Fibroblast of lung (primary cell): ENCODE measurements at regions not wholly inside any gene's neighbourhood (a gene's known extent, or its start where the extent isn't known, plus 50 kb on each side); places are given as distances from the start of the nearest gene placed in this dataset.

Experiments
- DNase-seq, 2 donors: peaks; one replicate each; pipeline versions ENCODE4 v3.0.0 to v3.0.0-alpha.2; 2010; ENCODE audit warnings: low read depth in 2 of 2
- H2AFZ ChIP-seq: 2 replicates; pipeline ENCODE4 v1.5.1; 2012; ENCODE audit warnings: low read length, control low read depth, inconsistent platforms
- H3K27ac ChIP-seq: 2 replicates; pipeline ENCODE4 v1.5.1; 2011; ENCODE audit warnings: low read length, control low read depth; ENCODE audit not compliant: insufficient read depth
- H3K27me3 ChIP-seq: 2 replicates; pipeline ENCODE4 v1.5.1; 2011; ENCODE audit warnings: mild to moderate bottlenecking, low read length; ENCODE audit not compliant: control insufficient read depth, insufficient read depth
- H3K36me3 ChIP-seq: 2 replicates; pipeline ENCODE4 v1.5.1; 2011; ENCODE audit warnings: low read length; ENCODE audit not compliant: control insufficient read depth, insufficient read depth
- H3K4me1 ChIP-seq: 2 replicates; pipeline ENCODE4 v1.5.1; 2011; ENCODE audit warnings: low read length; ENCODE audit not compliant: control insufficient read depth, insufficient read depth; ENCODE audit errors: extremely low read depth
- H3K4me2 ChIP-seq: 2 replicates; pipeline ENCODE4 v1.5.1; 2011; ENCODE audit warnings: low read length, control low read depth; ENCODE audit not compliant: insufficient read depth; ENCODE audit errors: extremely low read depth
- H3K4me3 ChIP-seq, 4 experiments: fragments of 200-600 bp in 1 of 4; sonication (generic) in 1 of 4; replicated peaks in 1 of 4; 2 replicates each; pipeline ENCODE4 v1.5.1; 2011 to 2016; ENCODE audit warnings: low read length in 4 of 4, low read depth in 3 of 4, mild to moderate bottlenecking in 3 of 4, control low read depth in 2 of 4, inconsistent platforms in 1 of 4, mixed read lengths in 1 of 4; ENCODE audit not compliant: insufficient read depth in 1 of 4; ENCODE audit errors: control extremely low read depth in 1 of 4
- H3K79me2 ChIP-seq: 2 replicates; pipeline ENCODE4 v1.5.1; 2012; ENCODE audit warnings: mild to moderate bottlenecking, low read length, inconsistent platforms; ENCODE audit not compliant: control insufficient read depth, insufficient read depth
- H3K9ac ChIP-seq: 2 replicates; pipeline ENCODE4 v1.5.1; 2011; ENCODE audit warnings: mild to moderate bottlenecking, low read length, control low read depth; ENCODE audit not compliant: insufficient read depth
- H3K9me3 ChIP-seq: 2 replicates; pipeline ENCODE4 v1.5.1; 2012; ENCODE audit warnings: low read depth, low read length; ENCODE audit not compliant: control insufficient read depth, insufficient read depth
- H4K20me1 ChIP-seq: 2 replicates; pipeline ENCODE4 v1.5.1; 2011; ENCODE audit warnings: low read length; ENCODE audit not compliant: control insufficient read depth, insufficient read depth; ENCODE audit errors: extremely low read depth
- EZH2 ChIP-seq: IDR thresholded peaks from 2 replicates; pipeline ENCODE4 v1.5.1; 2012; ENCODE audit warnings: low read length, control low read depth, mild to moderate bottlenecking; ENCODE audit errors: missing control alignments
- TF ChIP-seq, protein P1 (sequence below), 2 donors: IDR thresholded peaks in 1 of 2; conservative IDR thresholded peaks in 1 of 2; 1 replicate in 1 of 2; 2 replicates in 1 of 2; pipeline ENCODE4 v1.5.1; 2011 to 2012; ENCODE audit warnings: low read length in 2 of 2, control low read depth in 1 of 2, inconsistent platforms in 1 of 2, low read depth in 1 of 2, mild to moderate bottlenecking in 1 of 2

DNA sequence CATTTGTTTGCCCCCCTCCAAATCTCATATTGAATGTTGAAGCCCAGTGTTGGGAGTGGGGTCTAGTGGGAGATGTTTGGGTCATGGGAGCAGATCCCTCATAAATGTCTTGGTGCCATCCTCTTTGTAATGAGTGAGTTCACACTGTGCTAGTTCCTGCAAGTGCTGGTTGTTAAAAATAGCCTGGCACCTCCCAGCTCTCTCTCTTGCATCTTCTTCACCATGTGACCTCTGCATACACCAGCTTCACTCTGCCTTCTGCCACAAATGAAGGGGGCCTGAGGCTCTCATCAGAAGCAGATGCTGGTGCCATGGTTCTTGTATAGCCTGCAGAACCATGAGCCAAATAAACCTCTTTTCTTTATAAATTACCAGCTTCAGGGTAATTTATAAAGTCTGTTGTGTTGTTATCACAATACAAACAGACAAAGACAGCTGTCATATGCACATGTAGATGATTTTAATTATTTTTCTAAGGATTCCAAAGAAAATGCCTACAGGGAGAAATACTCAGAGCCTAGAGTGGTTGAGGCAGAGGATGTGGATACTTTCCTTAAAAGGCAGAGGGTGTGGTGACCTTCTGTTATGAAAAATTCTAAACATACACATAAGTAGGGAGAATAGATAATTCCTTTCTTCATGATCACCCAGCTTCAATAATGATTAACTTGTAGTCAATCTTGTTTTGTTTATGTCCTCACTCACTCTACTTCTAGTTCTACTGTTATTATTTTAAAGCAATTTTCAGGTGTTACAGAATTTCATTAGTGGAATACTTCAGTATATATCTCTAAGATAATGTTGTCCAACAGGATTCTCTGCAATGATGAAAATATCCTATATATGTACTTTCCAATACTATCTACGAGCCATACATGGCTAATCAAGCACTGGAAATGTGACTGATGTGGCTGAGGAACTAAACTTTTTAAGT lies 75.1 kb upstream of the RANBP6 start:
- Histone ChIP-seq H3K79me2 (no peaks in the 10 kb centered on the region), H3K4me3 (no peak overlapping the region), H3K4me1 (no peaks in the 10 kb centered on the region), H3K9me3 (no peaks in the 10 kb centered on the region), H2AFZ (no peak overlapping the region), H3K36me3 (no peaks in the 10 kb centered on the region), H4K20me1 (no peaks in the 10 kb centered on the region), H3K27ac (no peak overlapping the region), H3K9ac (no peak overlapping the region), H3K4me2 (no peak overlapping the region), H3K27me3 (no peaks in the 10 kb centered on the region)
- DNase-seq = no peak
- TF ChIP-seq, protein P1, sequence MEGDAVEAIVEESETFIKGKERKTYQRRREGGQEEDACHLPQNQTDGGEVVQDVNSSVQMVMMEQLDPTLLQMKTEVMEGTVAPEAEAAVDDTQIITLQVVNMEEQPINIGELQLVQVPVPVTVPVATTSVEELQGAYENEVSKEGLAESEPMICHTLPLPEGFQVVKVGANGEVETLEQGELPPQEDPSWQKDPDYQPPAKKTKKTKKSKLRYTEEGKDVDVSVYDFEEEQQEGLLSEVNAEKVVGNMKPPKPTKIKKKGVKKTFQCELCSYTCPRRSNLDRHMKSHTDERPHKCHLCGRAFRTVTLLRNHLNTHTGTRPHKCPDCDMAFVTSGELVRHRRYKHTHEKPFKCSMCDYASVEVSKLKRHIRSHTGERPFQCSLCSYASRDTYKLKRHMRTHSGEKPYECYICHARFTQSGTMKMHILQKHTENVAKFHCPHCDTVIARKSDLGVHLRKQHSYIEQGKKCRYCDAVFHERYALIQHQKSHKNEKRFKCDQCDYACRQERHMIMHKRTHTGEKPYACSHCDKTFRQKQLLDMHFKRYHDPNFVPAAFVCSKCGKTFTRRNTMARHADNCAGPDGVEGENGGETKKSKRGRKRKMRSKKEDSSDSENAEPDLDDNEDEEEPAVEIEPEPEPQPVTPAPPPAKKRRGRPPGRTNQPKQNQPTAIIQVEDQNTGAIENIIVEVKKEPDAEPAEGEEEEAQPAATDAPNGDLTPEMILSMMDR (conservative IDR thresholded peaks at IDR 0.05 in 1 of 2, IDR thresholded peaks at IDR 0.05 in 1 of 2; ENCODE audit: low read depth in 1 of 2, low read length in 2 of 2) = no peak
- TF ChIP-seq EZH2 = no peak

DNA sequence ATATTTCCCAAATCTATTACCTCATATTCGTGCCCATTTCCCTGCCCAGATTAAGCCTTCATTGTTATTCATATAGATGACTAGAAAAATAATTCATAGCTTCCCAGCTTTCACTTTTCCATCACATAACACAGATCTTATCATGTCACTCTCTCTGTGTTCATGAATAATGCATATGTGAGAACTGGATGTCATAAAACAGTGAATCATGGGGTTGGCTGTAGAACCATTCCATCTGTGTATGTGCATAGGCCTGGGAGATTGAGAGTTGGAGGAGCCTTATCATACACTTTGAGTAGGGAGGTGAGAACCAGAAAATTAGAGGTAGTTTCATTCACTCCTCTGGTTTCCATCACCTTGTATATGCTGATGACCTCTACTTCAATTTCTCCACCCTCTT lies 73.9 kb upstream of the RANBP6 start:
- Histone ChIP-seq H4K20me1 (no peaks in the 10 kb centered on the region), H3K4me1 (no peaks in the 10 kb centered on the region), H2AFZ (no peak overlapping the region), H3K9me3 (no peaks in the 10 kb centered on the region), H3K27me3 (no peaks in the 10 kb centered on the region), H3K4me3 (no peak overlapping the region), H3K4me2 (no peak overlapping the region), H3K27ac (no peak overlapping the region), H3K79me2 (no peaks in the 10 kb centered on the region), H3K36me3 (no peaks in the 10 kb centered on the region), H3K9ac (no peak overlapping the region)
- TF ChIP-seq, protein P1 (conservative IDR thresholded peaks at IDR 0.05 in 1 of 2, IDR thresholded peaks at IDR 0.05 in 1 of 2; ENCODE audit: low read depth in 1 of 2, low read length in 2 of 2) = no peak
- TF ChIP-seq EZH2 = no peak
- DNase-seq = no peak

DNA sequence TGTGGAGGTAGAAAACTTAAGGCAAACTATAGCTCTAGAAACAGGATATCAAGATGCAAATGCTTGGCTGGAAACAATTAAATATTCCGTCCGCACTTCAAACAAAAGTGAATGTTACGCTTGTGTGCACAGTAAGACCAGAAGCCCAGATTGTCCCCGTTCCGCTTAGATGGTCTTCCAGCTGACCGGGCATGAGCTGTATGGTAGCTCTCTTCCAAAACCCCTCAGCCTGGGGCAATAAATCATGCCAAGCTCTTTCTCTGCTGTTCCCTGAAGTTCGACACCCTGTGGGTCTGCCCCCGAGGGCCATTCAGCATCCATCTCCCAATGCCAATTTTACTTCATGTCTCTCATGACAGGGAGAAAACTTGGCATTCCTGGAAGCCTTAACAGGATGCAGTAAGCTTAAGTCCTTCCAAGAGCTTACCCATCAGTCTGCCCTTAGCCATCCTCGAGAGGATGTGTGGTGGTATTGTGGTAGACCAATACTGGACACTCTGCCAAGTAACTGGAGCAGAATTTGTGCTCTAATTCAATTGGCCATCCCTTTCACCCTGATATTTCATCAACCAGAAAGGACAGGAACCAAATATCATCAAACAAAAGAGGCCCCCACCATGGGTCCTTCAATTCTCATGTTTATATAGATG lies 70.7 kb upstream of the RANBP6 start:
- Histone ChIP-seq H3K79me2 (no peaks in the 10 kb centered on the region), H3K9me3 (no peaks in the 10 kb centered on the region), H3K4me1 (no peaks in the 10 kb centered on the region), H3K9ac (no peak overlapping the region), H4K20me1 (no peaks in the 10 kb centered on the region), H3K4me2 (no peak overlapping the region), H3K27me3 (no peaks in the 10 kb centered on the region), H3K36me3 (no peaks in the 10 kb centered on the region), H3K4me3 (no peak overlapping the region), H2AFZ (no peak overlapping the region), H3K27ac (no peak overlapping the region)
- TF ChIP-seq, protein P1 (conservative IDR thresholded peaks at IDR 0.05 in 1 of 2, IDR thresholded peaks at IDR 0.05 in 1 of 2; ENCODE audit: low read depth in 1 of 2, low read length in 2 of 2) = no peak
- TF ChIP-seq EZH2 = no peak
- DNase-seq = peak in 1 of 2 donors; percentile 31
